BLaER1 (cell line): ENCODE measurements at regions not wholly inside any gene's neighbourhood (a gene's known extent, or its start where the extent isn't known, plus 50 kb on each side); places are given as distances from the start of the nearest gene placed in this dataset.

Experiments used
- H3K27ac ChIP-seq: shearing (Covaris generic); formaldehyde crosslinking; 2 replicates; pipeline ENCODE4 v1.8.1; 2022
- H3K27me3 ChIP-seq: shearing (Covaris generic); formaldehyde crosslinking; 2 replicates; pipeline ENCODE4 v1.8.1; 2022
- H3K36me3 ChIP-seq: shearing (Covaris generic); formaldehyde crosslinking; 2 replicates; pipeline ENCODE4 v1.8.1; 2022
- H3K4me1 ChIP-seq: shearing (Covaris generic); formaldehyde crosslinking; 2 replicates; pipeline ENCODE4 v1.8.1; 2022
- H3K4me2 ChIP-seq: shearing (Covaris generic); formaldehyde crosslinking; 2 replicates; pipeline ENCODE4 v1.8.1; 2022
- H3K4me3 ChIP-seq: shearing (Covaris generic); formaldehyde crosslinking; 2 replicates; pipeline ENCODE4 v1.8.1; 2022
- H3K9ac ChIP-seq: shearing (Covaris generic); formaldehyde crosslinking; 2 replicates; pipeline ENCODE4 v1.8.1; 2022
- H3K9me3 ChIP-seq: shearing (Covaris generic); formaldehyde crosslinking; 2 replicates; pipeline ENCODE4 v1.8.1; 2022
- H4K20me1 ChIP-seq: shearing (Covaris generic); formaldehyde crosslinking; 2 replicates; pipeline ENCODE4 v1.8.1; 2022
- Cebpa-rat ChIP-seq: shearing (Covaris generic); IDR thresholded peaks from 2 replicates; pipeline ENCODE4 v1.8.1; 2022

DNA sequence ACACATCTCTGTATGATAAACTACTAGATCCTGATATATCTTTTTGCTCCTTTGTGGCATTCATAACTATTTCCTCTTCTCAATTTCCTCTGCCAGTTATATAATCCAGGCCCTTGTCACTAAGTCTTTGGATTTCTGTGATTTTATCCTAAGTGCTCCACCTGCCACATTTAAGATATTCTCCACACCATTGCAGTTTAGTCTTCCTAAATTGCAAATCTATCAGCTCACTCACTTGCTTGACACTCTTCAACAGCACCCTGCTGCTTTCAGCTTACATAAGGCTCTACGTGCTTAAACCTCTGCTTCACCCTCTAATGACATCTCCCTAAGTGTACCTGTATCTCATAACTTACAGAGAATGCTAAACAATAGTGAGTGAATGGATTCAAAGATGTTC is 1032.2 kb upstream of the SEL1L start:
- H3K9me3 ChIP-seq: no peaks in the 10 kb centered on the region
- H3K9ac ChIP-seq: no peak overlapping the region
- no peak overlapping the region for H3K4me3 ChIP-seq
- no peaks in the 10 kb centered on the region for H4K20me1 ChIP-seq
- TF ChIP-seq Cebpa-rat: no peak
- H3K27ac ChIP-seq: no peak overlapping the region
- no peaks in the 10 kb centered on the region for H3K36me3 ChIP-seq
- H3K4me2 ChIP-seq: no peak overlapping the region
- no peaks in the 10 kb centered on the region for H3K27me3 ChIP-seq
- no peaks in the 10 kb centered on the region for H3K4me1 ChIP-seq

DNA sequence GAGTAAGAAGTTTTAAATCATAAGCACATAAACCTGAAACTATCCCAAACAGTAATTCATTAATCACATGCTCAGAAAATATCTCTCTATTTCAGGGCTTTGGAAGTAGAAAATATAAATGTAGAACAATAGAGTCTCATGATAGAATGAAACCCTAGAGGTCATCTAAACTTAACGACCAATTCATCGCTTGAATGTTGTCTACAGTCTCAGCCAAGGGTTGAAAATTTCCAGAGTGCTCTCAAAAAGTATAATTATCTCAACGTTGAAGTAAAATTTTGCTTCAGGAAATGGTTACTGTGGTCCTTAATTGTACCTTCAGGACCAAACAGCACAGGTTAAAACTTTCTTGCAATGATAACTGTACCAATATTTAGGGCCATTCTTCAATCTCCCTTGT is 1053.6 kb upstream of the SEL1L start:
- Histone ChIP-seq H3K4me1 (no peaks in the 10 kb centered on the region), H3K4me2 (no peak overlapping the region), H3K27me3 (no peaks in the 10 kb centered on the region), H3K36me3 (no peaks in the 10 kb centered on the region), H3K9me3 (no peaks in the 10 kb centered on the region), H3K4me3 (no peak overlapping the region), H3K27ac (no peak overlapping the region), H4K20me1 (no peaks in the 10 kb centered on the region), H3K9ac (no peak overlapping the region)
- no peak for TF ChIP-seq Cebpa-rat

DNA sequence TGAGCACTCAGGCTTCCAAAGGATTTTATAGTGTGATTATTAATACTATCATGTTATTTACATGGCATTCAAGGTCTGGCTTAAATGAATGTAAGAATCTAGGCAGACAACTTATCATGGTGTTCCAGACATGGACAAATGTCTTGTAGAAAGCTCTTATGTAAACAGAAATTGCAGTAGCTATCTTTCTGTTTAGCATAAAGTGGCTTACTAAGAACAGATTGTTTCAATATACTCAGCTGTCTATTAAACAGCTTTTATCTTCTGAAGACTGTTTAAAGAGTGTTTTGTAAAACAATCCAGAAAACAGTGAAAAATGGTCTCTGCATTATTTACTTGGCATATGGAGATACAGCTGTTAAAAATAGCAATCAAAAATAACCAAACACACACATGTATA is 1061.8 kb upstream of the SEL1L start:
- no peaks in the 10 kb centered on the region for H3K4me1 ChIP-seq
- H3K27me3 ChIP-seq: no peaks in the 10 kb centered on the region
- H3K4me2 ChIP-seq: no peak overlapping the region
- no peaks in the 10 kb centered on the region for H3K9me3 ChIP-seq
- H3K9ac ChIP-seq: no peak overlapping the region
- no peak for TF ChIP-seq Cebpa-rat
- H3K27ac ChIP-seq: no peak overlapping the region
- H3K4me3 ChIP-seq: no peak overlapping the region
- no peaks in the 10 kb centered on the region for H3K36me3 ChIP-seq
- no peaks in the 10 kb centered on the region for H4K20me1 ChIP-seq

DNA sequence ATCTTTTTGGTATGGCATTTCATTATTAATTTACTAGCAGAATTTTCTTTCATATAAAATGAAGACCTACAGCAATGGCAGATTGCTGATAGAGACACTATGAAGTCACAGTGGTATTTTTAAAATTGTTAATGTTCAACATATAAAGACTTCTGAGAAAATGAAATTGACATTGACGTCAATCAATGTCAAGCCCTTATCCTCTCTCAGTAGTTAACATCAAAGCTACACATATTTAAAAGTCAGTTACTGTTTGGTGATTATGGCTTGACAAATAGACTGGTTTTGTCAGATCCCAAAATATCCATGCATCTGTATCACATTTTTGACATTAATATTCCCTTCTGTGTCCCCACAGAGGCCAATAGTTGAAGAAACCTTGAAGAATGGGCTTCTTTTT is 1069.1 kb upstream of the SEL1L start:
- Histone ChIP-seq H3K27ac (no peak overlapping the region), H4K20me1 (no peaks in the 10 kb centered on the region), H3K4me1 (no peaks in the 10 kb centered on the region), H3K4me2 (no peak overlapping the region), H3K9me3 (no peaks in the 10 kb centered on the region), H3K9ac (no peak overlapping the region), H3K36me3 (no peaks in the 10 kb centered on the region), H3K4me3 (no peak overlapping the region), H3K27me3 (no peaks in the 10 kb centered on the region)
- TF ChIP-seq Cebpa-rat: no peak

DNA sequence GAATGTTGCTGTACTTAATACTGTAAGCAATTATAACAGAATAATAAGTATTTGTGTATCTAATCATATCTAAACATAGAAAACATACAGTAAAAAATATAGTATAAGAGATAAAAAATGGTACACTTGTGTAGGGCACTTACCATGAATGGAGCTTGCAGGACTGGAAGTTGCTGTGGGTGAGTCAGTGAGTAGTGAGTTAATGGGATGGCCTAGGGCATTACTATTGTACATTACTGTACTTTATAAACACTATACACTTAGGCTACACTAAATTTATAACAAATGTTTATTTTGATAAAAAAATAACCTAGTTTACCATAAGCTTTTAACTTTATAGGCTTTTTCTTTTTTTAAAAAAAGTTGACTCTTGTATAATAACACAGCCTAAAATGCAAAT is 1071.2 kb upstream of the SEL1L start:
- Histone ChIP-seq H3K27me3 (no peaks in the 10 kb centered on the region), H3K4me2 (no peak overlapping the region), H3K36me3 (no peaks in the 10 kb centered on the region), H4K20me1 (no peaks in the 10 kb centered on the region), H3K4me3 (no peak overlapping the region), H3K9me3 (no peaks in the 10 kb centered on the region), H3K9ac (no peak overlapping the region), H3K4me1 (no peaks in the 10 kb centered on the region), H3K27ac (no peak overlapping the region)
- TF ChIP-seq Cebpa-rat: no peak

DNA sequence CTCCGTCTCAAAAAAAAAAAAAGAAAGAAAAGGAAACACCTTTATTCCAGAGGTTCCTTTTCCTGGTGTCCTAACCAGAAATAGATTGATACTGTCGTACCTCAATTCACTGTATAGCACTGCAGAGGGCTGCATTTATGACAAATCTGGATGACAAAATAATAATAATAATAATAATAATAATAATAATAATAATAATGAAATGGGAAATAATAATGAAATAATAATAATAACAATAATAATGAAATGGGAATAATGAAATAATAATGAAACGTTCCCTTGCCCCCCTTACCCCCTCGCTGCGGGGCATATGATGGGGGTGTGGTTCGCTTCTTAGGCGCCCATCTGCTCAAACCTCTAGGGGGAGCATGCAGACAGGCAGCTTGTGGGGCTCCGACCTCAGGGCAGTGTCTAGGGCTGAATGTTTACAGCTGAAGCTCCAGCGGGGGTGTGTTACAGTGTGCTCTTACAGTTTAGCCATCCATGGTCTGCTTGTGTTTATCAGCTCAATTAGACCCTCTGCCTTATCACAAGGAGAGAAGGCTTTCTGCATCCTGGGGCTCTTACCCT is 1088.3 kb upstream of the SEL1L start:
- Histone ChIP-seq H3K4me3 (no peak overlapping the region), H3K4me1 (no peaks in the 10 kb centered on the region), H3K4me2 (no peak overlapping the region), H3K36me3 (no peaks in the 10 kb centered on the region), H3K27ac (no peak overlapping the region), H4K20me1 (no peaks in the 10 kb centered on the region), H3K27me3 (no peaks in the 10 kb centered on the region), H3K9me3 (no peaks in the 10 kb centered on the region), H3K9ac (no peak overlapping the region)
- no peak for TF ChIP-seq Cebpa-rat

DNA sequence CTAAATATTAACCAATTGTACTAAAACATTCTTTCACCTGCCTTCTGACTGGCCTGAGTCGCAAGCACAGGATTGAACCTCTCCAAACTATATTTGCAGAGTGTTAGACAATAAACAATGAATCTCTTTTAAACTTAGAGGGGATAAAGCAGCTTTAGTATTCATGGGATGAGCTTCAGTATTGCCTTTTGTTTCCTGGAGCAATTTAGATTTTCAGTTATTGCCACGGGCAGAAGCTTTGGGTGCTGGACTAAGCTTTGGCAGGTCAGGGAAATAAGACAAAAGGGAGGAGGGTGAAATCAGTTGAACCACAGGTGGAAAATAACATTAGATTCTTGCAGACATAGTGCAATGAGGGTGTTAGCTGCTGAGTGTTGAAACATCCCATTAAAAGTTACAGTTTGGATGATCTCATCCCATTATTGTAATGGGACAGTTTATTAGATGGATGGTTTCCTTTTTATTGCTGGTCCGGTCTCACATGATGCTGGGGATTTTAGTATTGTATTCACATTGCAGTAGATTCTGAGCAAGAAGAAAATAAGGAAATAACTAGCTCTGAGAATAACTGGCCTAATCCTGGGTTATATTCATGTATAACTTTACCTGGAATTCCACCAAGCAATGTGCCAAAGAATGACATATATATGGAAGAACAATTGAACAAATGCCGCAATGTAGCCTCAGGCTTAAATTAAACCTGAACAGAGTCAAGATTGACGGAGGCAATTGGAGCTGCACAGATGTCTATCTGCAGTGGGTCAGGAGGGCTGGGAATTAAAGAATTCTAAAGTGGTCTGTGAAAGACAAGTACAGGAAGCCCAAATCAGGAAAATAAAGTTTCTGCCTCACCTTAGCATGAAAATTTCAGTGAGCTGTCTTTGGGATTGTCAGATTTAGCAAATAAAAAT is 1092.8 kb upstream of the SEL1L start:
- no peak overlapping the region for H3K27ac ChIP-seq
- H3K36me3 ChIP-seq: no peaks in the 10 kb centered on the region
- TF ChIP-seq Cebpa-rat: no peak
- H3K9me3 ChIP-seq: no peaks in the 10 kb centered on the region
- H3K4me3 ChIP-seq: no peak overlapping the region
- no peak overlapping the region for H3K9ac ChIP-seq
- no peak overlapping the region for H3K4me2 ChIP-seq
- H4K20me1 ChIP-seq: no peaks in the 10 kb centered on the region
- H3K4me1 ChIP-seq: no peaks in the 10 kb centered on the region
- H3K27me3 ChIP-seq: no peaks in the 10 kb centered on the region

DNA sequence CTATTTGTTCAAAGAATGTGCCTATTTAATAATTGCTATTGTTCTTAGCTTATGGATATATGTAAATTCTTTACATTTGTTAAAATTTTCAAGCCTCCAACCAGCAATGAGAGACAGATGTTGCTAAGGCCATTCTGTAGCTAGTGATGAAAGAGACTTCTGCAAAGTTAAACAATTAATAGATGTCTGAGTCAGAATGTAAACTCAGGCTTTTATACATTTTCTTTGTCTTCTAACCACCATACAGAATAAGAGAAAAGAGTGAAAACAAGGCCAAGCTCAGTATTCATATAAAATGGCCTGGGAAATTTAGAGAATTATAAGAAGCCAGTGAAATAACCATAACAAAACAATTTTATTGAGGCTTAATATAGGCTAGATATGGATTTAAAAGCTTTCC is 1102.3 kb upstream of the SEL1L start:
- Histone ChIP-seq H3K4me2 (no peak overlapping the region), H3K4me3 (no peak overlapping the region), H3K36me3 (no peaks in the 10 kb centered on the region), H3K27me3 (no peaks in the 10 kb centered on the region), H3K9ac (no peak overlapping the region), H4K20me1 (no peaks in the 10 kb centered on the region), H3K4me1 (no peaks in the 10 kb centered on the region), H3K27ac (no peak overlapping the region), H3K9me3 (no peaks in the 10 kb centered on the region)
- TF ChIP-seq Cebpa-rat: no peak

DNA sequence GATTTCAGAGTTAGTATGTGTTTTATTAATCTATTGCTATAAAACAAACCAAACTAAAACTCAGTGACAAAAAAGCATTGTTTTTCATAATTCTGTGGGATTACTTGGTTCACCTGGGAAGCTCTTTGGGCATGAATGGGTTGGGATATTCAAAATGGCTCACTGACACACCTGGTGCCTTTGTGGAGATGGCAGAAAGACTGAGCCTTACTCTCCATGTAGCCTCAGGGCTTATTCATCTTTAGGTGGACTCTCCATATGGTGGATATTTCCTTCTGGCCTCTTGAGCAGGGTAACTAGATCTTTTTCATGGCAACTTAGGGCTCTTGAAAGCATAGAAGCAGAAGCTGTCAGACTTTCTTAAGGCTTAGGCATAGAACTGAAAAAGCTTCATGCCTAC is 1102.8 kb upstream of the SEL1L start:
- no peak overlapping the region for H3K9ac ChIP-seq
- no peak overlapping the region for H3K4me3 ChIP-seq
- TF ChIP-seq Cebpa-rat: no peak
- no peaks in the 10 kb centered on the region for H4K20me1 ChIP-seq
- no peaks in the 10 kb centered on the region for H3K27me3 ChIP-seq
- no peak overlapping the region for H3K4me2 ChIP-seq
- H3K9me3 ChIP-seq: no peaks in the 10 kb centered on the region
- no peaks in the 10 kb centered on the region for H3K36me3 ChIP-seq
- no peaks in the 10 kb centered on the region for H3K4me1 ChIP-seq
- H3K27ac ChIP-seq: no peak overlapping the region

DNA sequence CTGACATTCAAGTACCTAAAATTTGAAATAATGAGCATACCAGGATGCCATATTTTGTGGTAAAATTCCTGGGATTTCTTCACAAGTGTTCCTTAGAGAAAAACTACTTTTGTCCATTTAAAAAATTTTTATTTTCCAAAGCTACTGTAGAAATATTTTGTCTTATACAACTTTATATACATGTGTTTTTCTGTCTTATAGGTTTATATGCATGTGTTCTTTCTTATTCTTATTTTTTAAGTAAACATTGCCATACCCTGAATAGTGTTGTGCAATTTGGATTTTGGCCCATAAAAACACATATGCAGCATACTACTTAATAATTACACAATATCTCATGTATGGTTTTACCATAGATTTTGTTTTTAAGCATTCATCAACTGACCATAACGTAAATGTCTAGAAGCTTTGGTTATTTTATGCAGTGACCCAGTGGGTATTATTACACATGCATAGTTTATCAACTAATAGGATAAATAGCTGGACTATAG is 1107.4 kb upstream of the SEL1L start:
- H3K27ac ChIP-seq: no peak overlapping the region
- H3K9ac ChIP-seq: no peak overlapping the region
- TF ChIP-seq Cebpa-rat: no peak
- no peaks in the 10 kb centered on the region for H4K20me1 ChIP-seq
- no peaks in the 10 kb centered on the region for H3K4me1 ChIP-seq
- H3K27me3 ChIP-seq: no peaks in the 10 kb centered on the region
- no peak overlapping the region for H3K4me3 ChIP-seq
- no peak overlapping the region for H3K4me2 ChIP-seq
- no peaks in the 10 kb centered on the region for H3K9me3 ChIP-seq
- H3K36me3 ChIP-seq: no peaks in the 10 kb centered on the region
